Uterus (tissue), 2 donors: ENCODE measurements at regions not wholly inside any gene's neighbourhood (a gene's known extent, or its start where the extent isn't known, plus 50 kb on each side); places are given as distances from the start of the nearest gene placed in this dataset.

Source experiments
- CTCF ChIP-seq, 4 experiments: fragments of 200-600 bp in 2 of 4; fragments of 450-650 bp in 2 of 4; sonication (generic) in 2 of 4; IDR thresholded peaks; one replicate each; pipeline ENCODE4 v1.5.1; 2016 to 2019; ENCODE audit warnings: antibody characterized with exemption in 4 of 4, mild to moderate bottlenecking in 2 of 4, moderate library complexity in 1 of 4
- POLR2A ChIP-seq, 2 donors: fragments of 450-650 bp; IDR thresholded peaks; one replicate each; pipeline ENCODE4 v1.6.1; 2016; ENCODE audit warnings: antibody characterized with exemption in 2 of 2, mild to moderate bottlenecking in 1 of 2, moderate library complexity in 1 of 2

- TF ChIP-seq POLR2A (IDR thresholded peaks at IDR 0.05), result no peak
- no peak for TF ChIP-seq CTCF (IDR thresholded peaks at IDR 0.05)
These were observed 73.3 kb upstream of the NXT1 start for GRCh38 chr20:23277316-23277715.
